GM23248 (cell line): ENCODE measurements at regions not wholly inside any gene's neighbourhood (a gene's known extent, or its start where the extent isn't known, plus 50 kb on each side); places are given as distances from the start of the nearest gene placed in this dataset.

Experiments used
- EZH2 ChIP-seq: fragments of 200-600 bp; sonication (generic); IDR thresholded peaks from 2 replicates; pipeline ENCODE4 v1.6.1; 2018; ENCODE audit warnings: antibody characterized with exemption, mild to moderate bottlenecking; ENCODE audit not compliant: insufficient read depth, poor library complexity, severe bottlenecking
- EZH2phosphoT487 ChIP-seq: fragments of 200-600 bp; sonication (generic); IDR thresholded peaks from 2 replicates; pipeline ENCODE4 v1.6.1; 2018; ENCODE audit warnings: antibody characterized with exemption, moderate library complexity, mild to moderate bottlenecking, low read depth; ENCODE audit not compliant: insufficient read depth

- no peak for TF ChIP-seq EZH2phosphoT487
- no peak for TF ChIP-seq EZH2
Measured at GRCh38 chr4:19191979-19192650, 1059.6 kb upstream of the SLIT2 start.
